ENCODE measurements at regions not wholly inside any gene's neighbourhood (a gene's known extent, or its start where the extent isn't known, plus 50 kb on each side); places are given as distances from the start of the nearest gene placed in this dataset.

- TF ChIP-seq CTCF (IDR thresholded peaks at IDR 0.05; ENCODE audit: low read length) (no peak), EZH2phosphoT487 (IDR thresholded peaks at IDR 0.05; ENCODE audit: low read length) (no peak), EZH2 (optimal IDR thresholded peaks at IDR 0.05; ENCODE audit: low read depth, low read length) (no peak)
These were observed 253.5 kb upstream of the JARID2 start for GRCh38 chr6:14992382-14992781.

Data from MM.1S (cell line).